Muscle layer of duodenum (tissue), 2 donors: ENCODE measurements at regions not wholly inside any gene's neighbourhood (a gene's known extent, or its start where the extent isn't known, plus 50 kb on each side); places are given as distances from the start of the nearest gene placed in this dataset.

Experiments used
- H3K27ac ChIP-seq: one replicate; pipeline ENCODE4 v1.7.0; 2013; ENCODE audit warnings: mild to moderate bottlenecking, low read length
- H3K27me3 ChIP-seq: one replicate; pipeline ENCODE4 v1.7.0; 2013; ENCODE audit warnings: low read depth, mild to moderate bottlenecking, control low read depth, low read length
- H3K36me3 ChIP-seq, 2 donors: one replicate each; pipeline ENCODE4 v1.7.0; 2013; ENCODE audit warnings: low read length in 2 of 2, control low read depth in 1 of 2, mild to moderate bottlenecking in 1 of 2; ENCODE audit not compliant: insufficient read depth in 2 of 2, control insufficient read depth in 1 of 2
- H3K4me1 ChIP-seq, 2 donors: one replicate each; pipeline ENCODE4 v1.7.0; 2013; ENCODE audit warnings: low read length in 2 of 2, mild to moderate bottlenecking in 2 of 2, control low read depth in 1 of 2, moderate library complexity in 1 of 2; ENCODE audit not compliant: insufficient read depth in 2 of 2, control insufficient read depth in 1 of 2
- H3K4me3 ChIP-seq, 2 donors: one replicate each; pipeline ENCODE4 v1.7.0; 2013; ENCODE audit warnings: low read length in 2 of 2, low read depth in 1 of 2, mild to moderate bottlenecking in 1 of 2
- H3K9me3 ChIP-seq, 2 donors: one replicate each; pipeline ENCODE4 v1.7.0; 2013; ENCODE audit warnings: low read length in 2 of 2, control low read depth in 1 of 2, mild to moderate bottlenecking in 1 of 2; ENCODE audit not compliant: control insufficient read depth in 1 of 2
- donor health status: healthy.

DNA sequence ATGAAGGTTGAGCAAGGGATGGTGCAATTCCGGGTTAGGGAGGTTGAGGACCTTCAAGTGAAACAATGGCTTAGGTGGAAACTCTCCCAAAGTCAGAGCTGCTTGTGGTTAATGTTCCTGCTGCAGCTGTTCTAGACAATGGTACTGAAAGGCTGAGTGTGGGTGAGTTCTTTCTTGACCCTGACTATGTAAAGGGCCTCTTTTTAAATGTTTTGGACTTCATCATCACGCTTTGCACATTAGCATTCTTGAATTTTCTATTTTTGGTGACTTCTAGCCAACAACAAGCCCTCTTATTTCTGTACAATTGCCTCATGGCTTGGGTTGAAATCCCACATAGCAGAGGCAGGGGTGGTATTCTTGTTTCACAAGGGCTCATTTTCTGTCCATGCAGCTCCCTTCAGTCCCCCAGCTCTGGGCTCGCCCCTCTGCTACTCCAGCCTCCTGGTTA, 136.3 kb upstream of the ANKRD55 start:
- no peaks in the 10 kb centered on the region for H3K9me3 ChIP-seq
- no peaks in the 10 kb centered on the region for H3K27me3 ChIP-seq
- no peak overlapping the region for H3K4me3 ChIP-seq
- H3K4me1 ChIP-seq: no peaks in the 10 kb centered on the region
- no peaks in the 10 kb centered on the region for H3K36me3 ChIP-seq
- no peak overlapping the region for H3K27ac ChIP-seq

DNA sequence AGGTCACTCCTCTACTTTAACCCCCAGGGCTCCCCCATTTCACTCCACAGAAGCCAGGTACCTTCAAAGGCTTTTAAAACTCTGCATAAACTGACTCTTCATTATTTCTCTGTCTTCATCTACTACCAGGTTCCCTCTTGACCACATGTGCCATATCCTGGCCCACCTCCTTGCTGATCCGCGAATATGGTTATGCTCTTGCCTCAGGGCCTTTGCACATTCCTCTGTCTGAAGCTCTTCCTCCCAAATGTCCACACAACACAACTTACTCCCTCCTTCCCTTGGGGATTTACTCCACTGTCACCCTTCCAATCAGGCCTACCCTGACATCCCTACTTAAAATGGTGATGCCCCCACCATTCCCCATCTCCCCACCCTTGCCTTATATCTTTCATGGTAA, 134.6 kb upstream of the ANKRD55 start:
- Histone ChIP-seq H3K4me1 (no peaks in the 10 kb centered on the region), H3K36me3 (no peaks in the 10 kb centered on the region), H3K9me3 (no peaks in the 10 kb centered on the region), H3K27me3 (no peaks in the 10 kb centered on the region), H3K27ac (no peak overlapping the region), H3K4me3 (no peak overlapping the region)

DNA sequence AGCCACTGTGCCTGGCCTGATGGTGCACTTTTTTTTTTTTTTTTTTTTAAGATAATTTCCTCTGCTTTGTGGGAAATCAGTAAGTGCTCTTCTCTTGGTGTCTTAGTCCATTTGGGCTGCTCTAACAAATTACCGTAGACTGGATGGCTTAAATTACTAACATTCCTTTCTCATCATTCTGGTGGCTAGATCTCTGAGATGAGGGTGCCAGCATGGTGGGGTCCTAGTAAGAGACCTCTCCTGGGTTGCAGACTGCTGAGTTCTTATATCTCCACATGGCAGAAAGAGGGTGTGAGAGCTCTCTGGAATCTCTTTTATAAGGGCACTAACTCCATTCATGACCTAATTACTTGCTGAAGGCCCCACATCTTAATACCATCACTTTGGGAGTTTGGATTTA, 133.9 kb upstream of the ANKRD55 start:
- H3K4me3 ChIP-seq: no peak overlapping the region
- no peaks in the 10 kb centered on the region for H3K9me3 ChIP-seq
- H3K27ac ChIP-seq: no peak overlapping the region
- H3K36me3 ChIP-seq: no peaks in the 10 kb centered on the region
- H3K27me3 ChIP-seq: no peaks in the 10 kb centered on the region
- H3K4me1 ChIP-seq: no peaks in the 10 kb centered on the region

DNA sequence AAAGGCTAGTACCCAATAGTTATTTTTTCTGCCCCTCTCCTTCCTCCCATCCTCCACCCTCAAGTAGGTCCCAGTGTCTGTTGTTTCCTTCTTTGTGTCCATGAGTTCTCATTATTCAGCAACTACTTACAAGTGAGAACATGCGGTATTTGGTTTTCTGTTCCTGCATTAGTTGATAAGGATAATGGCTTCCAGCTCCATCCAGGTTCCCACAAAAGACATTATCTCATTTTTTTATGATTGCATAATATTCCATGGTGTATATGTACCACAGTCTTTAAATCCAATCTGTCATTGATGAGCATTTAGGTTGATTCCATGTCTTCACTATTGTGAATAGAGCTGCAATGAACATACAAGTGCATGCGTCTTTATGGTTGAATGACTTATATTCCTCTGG, 128.3 kb upstream of the ANKRD55 start:
- no peaks in the 10 kb centered on the region for H3K36me3 ChIP-seq
- no peaks in the 10 kb centered on the region for H3K9me3 ChIP-seq
- H3K27me3 ChIP-seq: no peaks in the 10 kb centered on the region
- H3K4me1 ChIP-seq: no peaks in the 10 kb centered on the region
- H3K4me3 ChIP-seq: no peak overlapping the region
- H3K27ac ChIP-seq: no peak overlapping the region

DNA sequence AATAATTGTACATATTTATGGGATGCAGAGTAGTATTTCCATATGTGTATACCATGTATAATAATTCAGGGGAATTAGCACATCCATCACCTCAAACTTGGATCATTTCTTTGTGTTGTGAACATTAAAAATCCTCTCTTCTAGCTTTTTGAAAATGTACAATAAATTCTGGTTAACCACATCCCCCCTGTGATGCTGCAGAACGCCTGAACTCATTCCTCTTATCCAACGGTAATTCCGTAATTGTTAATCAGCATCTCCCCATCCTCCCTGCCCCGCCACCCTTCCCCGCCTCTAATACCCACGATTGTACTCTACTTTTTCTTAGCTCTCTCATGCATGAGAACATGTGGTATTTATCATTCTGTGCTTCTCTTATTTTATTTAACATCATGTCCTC, 127.7 kb upstream of the ANKRD55 start:
- Histone ChIP-seq H3K9me3 (no peaks in the 10 kb centered on the region), H3K4me1 (no peaks in the 10 kb centered on the region), H3K27me3 (no peaks in the 10 kb centered on the region), H3K27ac (no peak overlapping the region), H3K4me3 (no peak overlapping the region), H3K36me3 (no peaks in the 10 kb centered on the region)

DNA sequence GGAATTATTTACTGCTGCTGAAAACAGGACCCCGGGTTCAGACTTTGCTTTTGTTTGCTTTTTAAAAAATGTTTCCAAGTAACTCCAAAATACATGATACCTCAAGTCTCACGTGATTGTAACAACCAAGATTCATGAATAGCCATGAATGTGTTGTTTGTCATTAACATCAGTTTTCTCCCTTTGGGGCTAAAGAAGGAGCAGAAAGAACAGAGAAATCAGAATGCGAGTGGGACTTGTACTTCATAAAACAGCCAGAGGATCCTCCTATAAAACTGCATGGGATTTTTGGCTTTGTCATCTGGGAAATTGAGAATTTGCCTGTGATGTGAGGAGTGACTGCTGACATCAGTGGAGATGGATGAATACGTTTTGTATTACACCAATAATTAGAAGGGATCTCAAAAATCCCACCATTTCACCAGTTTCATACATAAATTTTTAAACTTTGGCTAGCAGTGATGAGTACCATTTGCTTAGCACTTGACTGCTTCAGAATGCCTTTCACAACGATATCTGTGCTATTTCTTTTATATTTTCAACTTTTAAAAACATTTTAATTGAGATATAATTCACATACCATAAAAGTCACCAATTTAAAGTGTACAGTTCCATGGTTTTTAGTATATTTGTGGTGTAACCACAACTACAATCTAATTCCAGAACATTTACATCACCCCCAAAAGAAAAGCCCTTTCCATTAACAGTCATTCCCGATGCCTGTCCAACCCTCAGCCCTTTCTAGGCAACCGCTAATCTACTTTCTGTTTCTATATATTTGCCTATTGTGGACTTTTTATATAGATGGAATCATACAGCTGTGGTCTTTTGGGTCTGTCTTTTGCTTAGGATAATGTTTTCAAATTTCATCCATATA, 126.9 kb upstream of the ANKRD55 start:
- Histone ChIP-seq H3K4me3 (no peak overlapping the region), H3K36me3 (no peaks in the 10 kb centered on the region), H3K27me3 (no peaks in the 10 kb centered on the region), H3K4me1 (no peaks in the 10 kb centered on the region), H3K27ac (peak overlapping the region; percentile 25), H3K9me3 (no peaks in the 10 kb centered on the region)

DNA sequence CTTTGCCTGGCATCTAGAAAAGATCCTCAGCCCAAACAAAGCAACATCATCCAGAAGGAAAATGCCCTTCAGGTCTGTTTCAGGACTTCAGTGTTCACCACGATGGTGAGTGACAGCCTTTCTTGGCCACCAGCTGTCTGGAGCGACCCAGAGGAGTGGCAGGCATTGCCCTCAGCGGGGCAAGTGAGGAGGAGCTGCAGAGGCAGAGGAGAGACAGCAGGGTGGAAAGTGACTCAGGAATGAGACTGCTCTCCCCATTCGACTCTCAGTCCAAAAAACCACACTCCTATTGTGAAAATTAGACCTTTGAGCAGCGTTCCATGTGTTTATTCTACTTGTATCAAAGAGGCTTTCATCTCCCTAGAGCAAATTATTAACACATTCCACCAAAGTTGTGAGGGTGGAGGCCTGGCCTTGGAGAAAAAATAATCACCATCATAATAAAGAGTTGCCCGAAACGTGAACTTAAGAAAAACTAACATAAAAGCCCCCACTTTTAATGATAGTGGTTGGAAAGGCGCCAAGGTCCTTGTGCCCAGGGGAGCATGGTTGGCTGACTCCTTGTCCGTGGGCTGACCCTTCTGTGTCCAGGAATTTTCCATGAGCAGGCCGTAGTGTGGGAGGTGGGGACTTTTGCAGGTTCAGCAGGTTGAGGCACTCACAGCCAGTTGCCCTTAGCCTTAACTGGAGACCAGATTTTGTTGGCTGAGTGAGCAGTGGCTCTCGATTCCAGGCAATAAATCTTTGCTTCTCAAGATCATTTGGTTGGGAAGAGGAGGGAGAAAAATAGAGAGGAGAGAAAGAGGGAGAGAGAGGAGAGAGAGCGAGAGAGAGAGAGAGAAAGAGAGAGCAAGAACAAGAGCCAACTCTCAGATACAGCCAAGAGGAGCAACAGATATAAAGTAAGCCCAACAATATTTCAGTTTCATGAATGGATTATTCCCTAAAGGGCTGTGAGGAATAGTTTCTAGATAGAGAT, 125.9 kb upstream of the ANKRD55 start:
- Histone ChIP-seq H3K36me3 (no peaks in the 10 kb centered on the region), H3K27ac (peak overlapping the region; percentile 25), H3K27me3 (no peaks in the 10 kb centered on the region), H3K4me3 (no peak overlapping the region), H3K9me3 (no peaks in the 10 kb centered on the region), H3K4me1 (no peaks in the 10 kb centered on the region)

DNA sequence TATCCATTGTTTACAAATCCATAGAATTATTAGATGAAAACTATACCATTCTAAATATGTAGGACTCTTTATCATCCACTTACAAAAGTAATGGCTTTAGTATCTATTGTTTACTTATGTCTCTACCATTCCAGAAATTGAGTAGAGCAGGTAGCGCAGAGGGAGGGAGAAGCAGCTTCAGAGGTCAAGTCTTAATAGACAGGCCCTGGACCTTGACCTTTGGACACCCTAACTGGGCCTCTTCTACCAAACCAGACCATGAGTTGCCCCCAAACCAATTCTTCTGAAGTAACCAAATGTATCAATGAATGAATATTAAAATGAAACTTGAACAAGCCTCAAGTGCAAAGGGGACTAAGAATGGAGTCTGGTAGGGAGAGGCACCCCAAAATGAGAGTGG, 124.9 kb upstream of the ANKRD55 start:
- H3K27ac ChIP-seq: no peak overlapping the region

DNA sequence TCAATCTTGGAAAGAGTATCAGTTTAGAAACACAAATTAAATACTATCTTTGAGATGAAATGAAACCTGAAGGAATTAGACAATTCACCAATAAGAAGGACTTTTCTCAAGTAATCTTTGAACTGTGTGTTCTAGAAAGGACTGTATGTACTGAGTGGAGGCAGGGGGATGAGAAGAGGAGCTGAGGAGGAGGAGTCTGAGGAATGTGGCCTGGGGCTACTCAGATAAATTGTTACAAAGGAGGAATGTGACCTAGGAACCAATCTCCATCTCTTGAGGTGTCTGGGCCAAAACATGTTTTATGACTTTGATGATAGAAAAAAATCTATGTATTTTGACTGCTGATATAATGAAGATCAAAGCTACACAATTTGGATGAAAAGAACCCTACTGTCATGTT, 124.3 kb upstream of the ANKRD55 start:
- no peak overlapping the region for H3K27ac ChIP-seq

More for the DNA sequence above, 124.9 kb upstream of the ANKRD55 start:
- Histone ChIP-seq H3K27me3 (no peaks in the 10 kb centered on the region), H3K9me3 (no peaks in the 10 kb centered on the region), H3K36me3 (no peaks in the 10 kb centered on the region), H3K4me3 (no peak overlapping the region), H3K4me1 (no peaks in the 10 kb centered on the region)

DNA sequence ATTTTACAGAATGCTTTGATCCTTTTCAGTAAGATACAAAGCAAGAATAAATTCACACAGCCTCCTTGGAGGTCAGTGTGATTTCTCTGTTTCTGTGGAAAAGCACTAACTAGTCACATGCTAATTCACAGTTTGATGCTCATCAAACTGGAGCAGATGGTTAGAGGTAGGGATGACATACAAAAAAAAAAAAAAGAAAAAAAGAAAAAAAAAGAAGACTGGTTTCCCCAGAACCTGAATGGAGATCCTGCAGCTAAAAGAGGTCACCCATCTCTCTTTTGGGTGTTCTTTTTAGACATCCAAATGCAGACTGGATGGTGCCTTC, 123.7 kb upstream of the ANKRD55 start:
- no peak overlapping the region for H3K27ac ChIP-seq
- no peaks in the 10 kb centered on the region for H3K27me3 ChIP-seq
- no peaks in the 10 kb centered on the region for H3K36me3 ChIP-seq
- H3K4me1 ChIP-seq: no peaks in the 10 kb centered on the region
- no peak overlapping the region for H3K4me3 ChIP-seq
- no peaks in the 10 kb centered on the region for H3K9me3 ChIP-seq

More for the DNA sequence above, 124.3 kb upstream of the ANKRD55 start:
- no peaks in the 10 kb centered on the region for H3K36me3 ChIP-seq
- no peaks in the 10 kb centered on the region for H3K27me3 ChIP-seq
- H3K4me1 ChIP-seq: no peaks in the 10 kb centered on the region
- no peaks in the 10 kb centered on the region for H3K9me3 ChIP-seq
- H3K4me3 ChIP-seq: no peak overlapping the region

DNA sequence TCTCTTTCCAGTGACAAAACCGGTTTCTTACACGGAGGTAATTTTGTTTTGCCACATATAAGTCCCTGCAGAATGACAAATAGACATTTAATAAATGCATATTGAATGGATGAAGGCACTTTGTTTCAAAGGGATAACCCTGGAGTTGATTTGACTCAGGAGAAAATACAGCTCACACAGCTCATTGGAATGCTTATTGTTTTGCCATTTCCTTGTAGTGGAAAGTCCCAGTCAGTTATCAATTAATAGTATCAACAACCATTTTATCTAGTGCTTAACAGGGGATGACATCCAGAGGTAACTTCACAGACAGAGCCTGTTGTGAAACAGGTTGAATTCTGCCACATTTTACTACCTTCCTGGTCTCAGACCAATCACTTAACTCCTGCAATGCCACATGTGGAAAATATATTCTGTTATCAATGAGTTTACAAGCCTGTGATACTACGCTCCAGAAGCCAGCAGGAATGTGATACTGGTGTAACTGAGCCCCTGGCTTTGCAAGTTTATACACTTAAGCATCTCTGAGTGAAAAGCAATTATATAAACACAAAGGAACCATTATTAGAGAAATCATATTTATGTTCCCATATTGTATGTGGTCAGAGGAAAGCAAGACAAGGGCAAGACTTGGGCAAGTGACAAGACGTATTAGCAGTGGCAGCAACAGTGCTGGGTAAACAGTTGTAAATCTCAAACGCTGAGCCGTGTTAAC, 123.1 kb upstream of the ANKRD55 start:
- no peak overlapping the region for H3K4me3 ChIP-seq
- H3K27me3 ChIP-seq: no peaks in the 10 kb centered on the region
- H3K9me3 ChIP-seq: no peaks in the 10 kb centered on the region
- H3K36me3 ChIP-seq: no peaks in the 10 kb centered on the region
- no peak overlapping the region for H3K27ac ChIP-seq
- H3K4me1 ChIP-seq: no peaks in the 10 kb centered on the region
